Ovary (tissue), 3 donors: ENCODE measurements at regions not wholly inside any gene's neighbourhood (a gene's known extent, or its start where the extent isn't known, plus 50 kb on each side); places are given as distances from the start of the nearest gene placed in this dataset.
"Not testable (repeated sequence)": the region's sequence is repeated elsewhere in the genome, so short reads cannot be mapped to it uniquely, and the experiment has no call there.

Source experiments
- EP300 ChIP-seq: sonication (generic); formaldehyde crosslinking; IDR thresholded peaks from one replicate; pipeline ENCODE4 v1.6.1; 2017; ENCODE audit warnings: antibody characterized with exemption
- POLR2A ChIP-seq: fragments of 450-650 bp; IDR thresholded peaks from one replicate; pipeline ENCODE4 v1.6.1; 2017; ENCODE audit warnings: antibody characterized with exemption, mild to moderate bottlenecking, moderate library complexity
- TF ChIP-seq, protein P1 (sequence below), 3 donors: fragments of 450-650 bp in 2 of 3; fragments of 200-600 bp in 1 of 3; IDR thresholded peaks; one replicate each; pipeline versions ENCODE4 v1.5.1 to v1.8.0; 2016 to 2022; ENCODE audit warnings: antibody characterized with exemption in 3 of 3, mild to moderate bottlenecking in 1 of 3
- donor health status: DM: no; HTN: no; CAD: no.

DNA sequence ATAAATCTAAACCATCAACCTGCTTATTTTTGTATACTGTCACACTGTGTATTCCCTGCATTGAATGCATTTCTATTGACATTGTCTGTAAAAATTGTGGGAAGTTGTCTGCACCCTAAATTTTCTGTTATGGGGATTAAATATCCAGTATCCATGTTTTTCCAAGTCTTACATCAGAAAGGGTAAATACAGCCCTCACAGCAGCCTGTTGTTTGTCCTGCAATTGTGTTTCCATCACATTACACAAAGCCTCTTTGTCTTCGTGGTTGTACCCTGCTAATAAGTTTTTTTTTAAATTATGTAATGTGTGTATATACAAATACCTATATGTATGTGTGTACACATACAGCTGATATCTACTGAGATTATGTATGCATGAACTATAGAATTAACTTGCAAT lies 109.2 kb upstream of the PTPN20 start:
- TF ChIP-seq, protein P1, sequence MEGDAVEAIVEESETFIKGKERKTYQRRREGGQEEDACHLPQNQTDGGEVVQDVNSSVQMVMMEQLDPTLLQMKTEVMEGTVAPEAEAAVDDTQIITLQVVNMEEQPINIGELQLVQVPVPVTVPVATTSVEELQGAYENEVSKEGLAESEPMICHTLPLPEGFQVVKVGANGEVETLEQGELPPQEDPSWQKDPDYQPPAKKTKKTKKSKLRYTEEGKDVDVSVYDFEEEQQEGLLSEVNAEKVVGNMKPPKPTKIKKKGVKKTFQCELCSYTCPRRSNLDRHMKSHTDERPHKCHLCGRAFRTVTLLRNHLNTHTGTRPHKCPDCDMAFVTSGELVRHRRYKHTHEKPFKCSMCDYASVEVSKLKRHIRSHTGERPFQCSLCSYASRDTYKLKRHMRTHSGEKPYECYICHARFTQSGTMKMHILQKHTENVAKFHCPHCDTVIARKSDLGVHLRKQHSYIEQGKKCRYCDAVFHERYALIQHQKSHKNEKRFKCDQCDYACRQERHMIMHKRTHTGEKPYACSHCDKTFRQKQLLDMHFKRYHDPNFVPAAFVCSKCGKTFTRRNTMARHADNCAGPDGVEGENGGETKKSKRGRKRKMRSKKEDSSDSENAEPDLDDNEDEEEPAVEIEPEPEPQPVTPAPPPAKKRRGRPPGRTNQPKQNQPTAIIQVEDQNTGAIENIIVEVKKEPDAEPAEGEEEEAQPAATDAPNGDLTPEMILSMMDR (IDR thresholded peaks at IDR 0.05), result not testable (repeated sequence)
- TF ChIP-seq POLR2A, EP300: not testable (repeated sequence)
